ENCODE measurements at regions not wholly inside any gene's neighbourhood (a gene's known extent, or its start where the extent isn't known, plus 50 kb on each side); places are given as distances from the start of the nearest gene placed in this dataset.

DNA sequence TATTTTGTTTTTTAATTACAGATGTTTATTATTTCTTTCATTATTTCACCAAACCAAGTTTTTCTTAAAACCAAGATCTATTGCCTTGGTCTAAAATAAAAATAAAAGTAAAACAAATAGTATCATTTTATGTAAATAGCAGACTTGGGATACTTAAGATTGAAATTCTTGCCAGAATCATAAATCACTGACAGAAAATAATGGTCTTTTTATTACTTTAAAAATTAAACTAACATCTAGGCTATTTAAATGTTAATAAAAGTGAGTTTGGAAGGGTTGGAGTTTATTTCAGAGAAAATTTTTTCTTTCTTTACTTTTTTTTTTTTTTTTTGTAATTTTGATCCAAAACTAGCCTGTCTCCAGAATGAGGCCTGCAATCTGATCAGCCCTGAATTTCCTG, 568.0 kb upstream of the IGFBP3 start:
- in situ Hi-C loops (cut with MboI; ENCODE audit: low sequenced_read_pairs in 4 of 4) (no loop called here), intact Hi-C loops (cut with DNase I; ENCODE audit: low total_unique reads) (no loop called here)
- Histone ChIP-seq H3K27me3 (no peaks in the 10 kb centered on the region), H3K27ac (no peak overlapping the region), H3K4me3 (no peak overlapping the region), H3K4me1 (peaks cover 0 to 4% of the 10 kb centered on the region in 2 donors), H3K9me3 (no peaks in the 10 kb centered on the region), H3K36me3 (no peaks in the 10 kb centered on the region)
- no peak for TF ChIP-seq POLR2A (IDR thresholded peaks at IDR 0.05)
- TF ChIP-seq, protein P1, sequence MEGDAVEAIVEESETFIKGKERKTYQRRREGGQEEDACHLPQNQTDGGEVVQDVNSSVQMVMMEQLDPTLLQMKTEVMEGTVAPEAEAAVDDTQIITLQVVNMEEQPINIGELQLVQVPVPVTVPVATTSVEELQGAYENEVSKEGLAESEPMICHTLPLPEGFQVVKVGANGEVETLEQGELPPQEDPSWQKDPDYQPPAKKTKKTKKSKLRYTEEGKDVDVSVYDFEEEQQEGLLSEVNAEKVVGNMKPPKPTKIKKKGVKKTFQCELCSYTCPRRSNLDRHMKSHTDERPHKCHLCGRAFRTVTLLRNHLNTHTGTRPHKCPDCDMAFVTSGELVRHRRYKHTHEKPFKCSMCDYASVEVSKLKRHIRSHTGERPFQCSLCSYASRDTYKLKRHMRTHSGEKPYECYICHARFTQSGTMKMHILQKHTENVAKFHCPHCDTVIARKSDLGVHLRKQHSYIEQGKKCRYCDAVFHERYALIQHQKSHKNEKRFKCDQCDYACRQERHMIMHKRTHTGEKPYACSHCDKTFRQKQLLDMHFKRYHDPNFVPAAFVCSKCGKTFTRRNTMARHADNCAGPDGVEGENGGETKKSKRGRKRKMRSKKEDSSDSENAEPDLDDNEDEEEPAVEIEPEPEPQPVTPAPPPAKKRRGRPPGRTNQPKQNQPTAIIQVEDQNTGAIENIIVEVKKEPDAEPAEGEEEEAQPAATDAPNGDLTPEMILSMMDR (IDR thresholded peaks at IDR 0.05 in 4 of 5, conservative IDR thresholded peaks at IDR 0.05 in 1 of 5), result no peak
- ATAC-seq (no peak), DNase-seq (no peak)

DNA sequence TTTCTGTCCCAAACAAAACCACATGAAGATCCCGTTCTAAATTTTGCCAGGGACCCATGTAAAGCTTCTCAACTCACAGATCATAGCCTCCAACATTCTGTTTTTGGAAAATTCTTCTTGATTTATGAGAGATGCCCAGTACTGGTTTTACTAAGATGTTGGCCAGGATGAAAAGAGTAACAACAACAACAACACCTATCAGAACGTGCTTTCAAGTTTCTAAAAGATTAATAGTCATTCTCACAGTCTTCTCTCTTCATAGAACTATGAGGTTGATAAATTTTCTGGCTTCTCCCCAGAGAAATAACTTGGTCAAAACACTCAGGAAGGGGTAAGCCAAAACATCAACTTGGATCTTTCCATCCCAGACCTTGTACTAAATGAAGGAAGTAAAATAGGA, 567.5 kb upstream of the IGFBP3 start:
- H3K4me1 ChIP-seq, result peaks cover 0 to 4% of the 10 kb centered on the region in 2 donors
- intact Hi-C loops (cut with DNase I; ENCODE audit: low total_unique reads), result no loop called here
- no peak for DNase-seq
- ATAC-seq, result no peak
- in situ Hi-C loops (cut with MboI; ENCODE audit: low sequenced_read_pairs in 4 of 4), result no loop called here
- no peak overlapping the region for H3K27ac ChIP-seq
- H3K36me3 ChIP-seq, result no peaks in the 10 kb centered on the region
- TF ChIP-seq, protein P1 (IDR thresholded peaks at IDR 0.05 in 4 of 5, conservative IDR thresholded peaks at IDR 0.05 in 1 of 5), result no peak
- TF ChIP-seq POLR2A (IDR thresholded peaks at IDR 0.05), result no peak
- no peaks in the 10 kb centered on the region for H3K27me3 ChIP-seq
- H3K9me3 ChIP-seq, result no peaks in the 10 kb centered on the region
- H3K4me3 ChIP-seq, result no peak overlapping the region

DNA sequence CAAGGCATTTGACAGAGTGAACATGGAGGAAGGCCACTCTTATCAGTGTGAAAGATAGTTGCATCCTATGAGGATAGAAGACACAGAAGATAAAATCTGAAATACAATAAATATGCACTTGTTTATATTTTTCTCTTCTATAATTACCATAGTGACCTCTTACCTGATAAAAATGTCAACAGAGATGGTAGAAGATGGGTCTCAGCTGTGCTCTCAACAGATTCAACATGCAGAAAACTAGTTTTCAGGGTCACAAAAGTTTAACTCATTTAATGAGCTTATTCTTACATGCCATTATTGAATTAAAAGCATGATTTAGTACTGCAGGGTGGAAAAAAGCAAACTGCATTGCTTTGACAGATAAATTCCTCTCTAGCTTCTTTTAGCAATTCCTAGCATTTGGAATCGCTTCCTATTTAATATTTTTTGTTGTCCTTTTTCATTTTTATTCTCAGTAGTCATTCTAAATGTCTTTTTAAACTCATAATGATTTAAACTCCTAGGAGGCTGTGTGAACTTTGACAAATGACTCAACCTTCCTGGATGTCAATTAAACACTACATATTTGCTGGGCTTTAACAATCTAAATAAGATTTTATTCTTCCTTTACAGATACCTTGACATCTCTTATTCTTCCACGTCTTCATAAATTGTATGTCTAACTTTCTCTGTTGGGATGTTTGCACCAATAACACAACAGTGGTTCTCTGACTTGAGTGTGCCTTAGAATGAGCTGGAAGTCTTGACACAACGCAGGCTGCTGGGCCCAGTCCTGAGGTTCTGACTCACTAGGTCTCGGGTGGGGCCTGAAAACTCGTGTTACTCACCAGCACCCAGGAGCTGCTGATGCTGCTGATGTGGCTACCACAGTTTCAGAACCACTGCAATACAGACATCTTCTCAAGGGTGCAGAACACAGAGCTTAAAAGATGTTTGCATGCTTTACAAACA, 565.5 kb upstream of the IGFBP3 start:
- no peaks in the 10 kb centered on the region for H3K36me3 ChIP-seq
- H3K4me1 ChIP-seq, result peaks cover 0 to 4% of the 10 kb centered on the region in 2 donors
- DNase-seq (peak; percentile 35 to 59), ATAC-seq (peak; percentile 65 to 70)
- no peak overlapping the region for H3K4me3 ChIP-seq
- H3K9me3 ChIP-seq, result no peaks in the 10 kb centered on the region
- TF ChIP-seq, protein P1 (IDR thresholded peaks at IDR 0.05 in 4 of 5, conservative IDR thresholded peaks at IDR 0.05 in 1 of 5), result no peak
- no peak for TF ChIP-seq POLR2A (IDR thresholded peaks at IDR 0.05)
- in situ Hi-C loops (cut with MboI; ENCODE audit: low sequenced_read_pairs in 4 of 4), result no loop called here
- H3K27ac ChIP-seq, result peak overlapping the region in 2 of 4 donors; percentile 17 to 23
- intact Hi-C loops (cut with DNase I; ENCODE audit: low total_unique reads), result no loop called here
- no peaks in the 10 kb centered on the region for H3K27me3 ChIP-seq

DNA sequence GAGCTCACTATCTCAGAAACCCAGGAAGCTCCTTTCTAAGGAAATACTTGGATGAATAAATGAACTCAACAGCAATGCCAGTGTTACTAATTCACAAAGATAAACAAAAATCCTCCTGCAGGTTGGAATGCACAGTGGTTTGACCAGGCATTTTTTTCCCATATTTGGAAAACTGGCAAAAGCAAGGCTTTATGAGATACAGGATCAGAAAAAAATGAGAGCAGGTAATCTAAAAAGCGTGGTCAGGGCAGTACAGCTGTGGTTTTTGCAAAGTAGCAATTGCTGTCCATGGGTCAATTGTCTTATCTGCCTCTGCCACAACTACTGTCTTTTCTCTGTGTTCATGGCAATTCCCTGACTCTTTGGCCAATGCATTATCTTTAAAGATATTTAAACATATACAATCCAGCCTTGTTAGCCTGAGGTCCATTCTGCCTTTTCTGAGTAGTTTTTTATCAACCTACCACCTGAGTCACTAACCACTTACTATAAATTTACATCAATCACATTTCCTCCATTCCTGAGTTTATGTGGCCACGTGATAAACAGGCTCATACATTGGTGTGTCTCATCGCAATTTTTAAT, 564.5 kb upstream of the IGFBP3 start:
- Histone ChIP-seq H3K36me3 (no peaks in the 10 kb centered on the region), H3K4me3 (no peak overlapping the region)
- intact Hi-C loops (cut with DNase I; ENCODE audit: low total_unique reads), result no loop called here

More for the DNA sequence above, 564.5 kb upstream of the IGFBP3 start:
- H3K9me3 ChIP-seq, result no peaks in the 10 kb centered on the region
- H3K27me3 ChIP-seq, result no peaks in the 10 kb centered on the region
- TF ChIP-seq, protein P1 (IDR thresholded peaks at IDR 0.05 in 4 of 5, conservative IDR thresholded peaks at IDR 0.05 in 1 of 5), result no peak
- TF ChIP-seq POLR2A (IDR thresholded peaks at IDR 0.05), result no peak
- in situ Hi-C loops (cut with MboI; ENCODE audit: low sequenced_read_pairs in 4 of 4), result no loop called here
- DNase-seq (no peak), ATAC-seq (no peak)
- H3K27ac ChIP-seq, result no peak overlapping the region
- H3K4me1 ChIP-seq, result peaks cover 0 to 4% of the 10 kb centered on the region in 2 donors
